MCF 10A (cell line): ENCODE measurements at regions not wholly inside any gene's neighbourhood (a gene's known extent, or its start where the extent isn't known, plus 50 kb on each side); places are given as distances from the start of the nearest gene placed in this dataset.
"Not testable (repeated sequence)": the region's sequence is repeated elsewhere in the genome, so short reads cannot be mapped to it uniquely, and the experiment has no call there.

Experiments used
- BruUV-seq: library from RNA; stranded (reverse); fragments of 400-500 nt; replicated peaks from 2 replicates; lab custom pipeline; 2021; lab: Mats Ljungman, UMichigan
- CTCF ChIA-PET: fragments of 300-600 bp; sonication (Branson Sonifier 250); formaldehyde crosslinking; extraction: SDS; loops from one replicate; lab custom pipeline; 2021; ENCODE audit warnings: antibody characterized with exemption, inconsistent platforms; lab: Yijun Ruan, JAX
- POLR2A ChIA-PET: fragments of 300-600, 350-650 bp; sonication (Branson Sonifier 250); formaldehyde crosslinking; extraction: SDS; loops from one replicate; lab custom pipeline; 2020; ENCODE audit warnings: antibody characterized with exemption, inconsistent platforms; lab: Yijun Ruan, JAX
- DNase-seq: peaks from one replicate; pipeline ENCODE4 v3.0.0-alpha.2; 2018; ENCODE audit not compliant: unreplicated experiment
- H3K27ac Mint-ChIP-seq: one replicate; pipeline ENCODE4 v1.8.0; 2022; ENCODE audit warnings: mild to moderate bottlenecking, low read depth, mixed read lengths; ENCODE audit not compliant: unreplicated experiment
- H3K27me3 Mint-ChIP-seq: one replicate; pipeline ENCODE4 v1.8.0; 2022; ENCODE audit warnings: mixed read lengths; ENCODE audit not compliant: insufficient read depth, unreplicated experiment
- H3K36me3 Mint-ChIP-seq: one replicate; pipeline ENCODE4 v1.8.0; 2022; ENCODE audit warnings: mild to moderate bottlenecking, moderate library complexity, mixed read lengths; ENCODE audit not compliant: insufficient read depth, unreplicated experiment
- H3K4me1 Mint-ChIP-seq: one replicate; pipeline ENCODE4 v1.8.0; 2022; ENCODE audit warnings: mixed read lengths; ENCODE audit not compliant: insufficient read depth, unreplicated experiment
- H3K4me3 Mint-ChIP-seq: one replicate; pipeline ENCODE4 v1.8.0; 2022; ENCODE audit warnings: mild to moderate bottlenecking, moderate library complexity, mixed read lengths; ENCODE audit not compliant: unreplicated experiment
- H3K9me3 Mint-ChIP-seq: one replicate; pipeline ENCODE4 v1.8.0; 2022; ENCODE audit warnings: mixed read lengths; ENCODE audit not compliant: unreplicated experiment
- intact Hi-C: fragments of 100-400 bp; cut with micrococcal nuclease; formaldehyde crosslinking; loops from 2 replicates; pipeline ENCODE4 v1.14.1; 2022

DNA sequence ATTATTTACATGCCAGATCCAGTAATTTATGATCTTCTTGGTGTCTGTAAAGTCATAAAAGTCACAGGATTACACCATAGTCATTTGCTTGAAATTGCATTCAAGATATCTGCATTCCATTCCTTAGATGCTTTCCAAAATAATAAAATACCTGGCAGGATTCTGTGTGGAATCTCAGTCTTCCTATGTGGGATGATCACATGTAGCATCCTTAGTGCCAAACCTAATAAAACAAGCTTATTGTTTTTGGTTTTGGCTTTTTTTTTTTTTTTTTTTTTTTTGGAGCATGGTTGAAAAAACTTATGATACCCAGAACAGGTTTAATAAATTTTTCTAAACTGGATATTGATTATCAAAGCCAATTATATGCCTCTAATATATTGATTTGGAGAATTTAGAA, 74.2 kb upstream of the PLGLB1 start:
- BruUV-seq, H3K9me3 Mint-ChIP-seq, H3K4me1 Mint-ChIP-seq, POLR2A ChIA-PET, intact Hi-C loops, H3K4me3 Mint-ChIP-seq, CTCF ChIA-PET, DNase-seq, H3K27ac Mint-ChIP-seq, H3K27me3 Mint-ChIP-seq, H3K36me3 Mint-ChIP-seq: not testable (repeated sequence)

DNA sequence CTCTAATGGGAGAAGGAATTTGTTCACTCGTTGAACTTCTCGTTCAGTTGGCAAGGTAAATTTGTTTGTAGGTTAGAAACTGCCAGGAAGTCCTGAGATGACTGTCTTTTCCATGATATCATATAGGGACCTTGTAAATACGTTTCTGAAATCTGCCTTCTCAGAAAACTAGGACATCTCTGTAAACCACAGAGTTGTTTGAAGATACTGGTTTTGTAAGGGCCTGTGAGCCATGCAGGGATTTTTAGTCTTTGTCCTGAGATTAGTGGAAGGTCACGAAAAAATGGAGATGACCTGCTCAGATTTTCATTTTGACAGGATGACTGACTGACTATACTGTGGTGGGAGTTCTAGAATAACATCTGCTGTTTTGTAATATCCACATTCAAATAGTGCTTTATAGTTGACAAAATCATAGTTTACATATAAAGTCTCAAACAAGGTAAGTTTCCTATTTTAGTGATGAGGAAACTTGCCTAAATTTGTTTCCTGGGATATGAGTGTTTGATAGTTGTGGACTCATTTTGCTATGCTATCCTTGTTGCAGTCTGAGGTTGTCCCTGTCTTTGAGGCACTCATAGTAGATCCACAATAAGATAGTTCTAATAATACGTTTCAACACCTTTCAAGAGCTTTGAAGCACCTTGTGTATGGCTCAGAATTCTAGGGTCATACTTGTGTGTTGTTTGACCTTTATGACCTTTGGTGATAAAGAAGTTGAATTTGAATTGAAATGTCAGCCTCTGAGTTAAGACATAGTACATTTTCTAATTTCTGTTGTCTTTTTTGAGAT, 107.3 kb upstream of the PLGLB1 start:
- H3K9me3 Mint-ChIP-seq, POLR2A ChIA-PET: not testable (repeated sequence)

DNA sequence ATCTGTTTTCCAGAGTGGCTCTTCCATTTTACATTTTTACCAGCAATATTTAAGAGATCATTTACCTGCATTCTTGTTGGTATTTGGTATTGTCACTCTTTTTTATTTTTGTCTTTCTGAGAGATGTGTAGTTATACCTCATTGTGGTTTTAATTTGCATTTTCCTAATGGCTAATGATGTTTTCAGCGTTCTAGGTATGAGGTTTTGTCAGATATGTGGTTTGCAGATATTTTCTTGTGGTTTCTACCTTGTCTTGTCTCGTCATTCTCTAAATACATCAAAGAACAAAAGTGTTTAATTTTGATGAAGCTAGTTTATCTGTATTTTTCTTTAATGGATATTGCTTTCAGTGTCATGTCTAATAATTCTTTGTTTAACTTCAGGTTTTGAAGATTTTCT, 110.9 kb upstream of the PLGLB1 start:
- H3K36me3 Mint-ChIP-seq, H3K4me3 Mint-ChIP-seq, H3K27ac Mint-ChIP-seq, DNase-seq, H3K4me1 Mint-ChIP-seq, H3K9me3 Mint-ChIP-seq, H3K27me3 Mint-ChIP-seq, POLR2A ChIA-PET, CTCF ChIA-PET, BruUV-seq, intact Hi-C loops: not testable (repeated sequence)

More for the DNA sequence above, 107.3 kb upstream of the PLGLB1 start:
- intact Hi-C loops, H3K36me3 Mint-ChIP-seq, H3K4me3 Mint-ChIP-seq, H3K27ac Mint-ChIP-seq, DNase-seq, CTCF ChIA-PET, H3K27me3 Mint-ChIP-seq, BruUV-seq, H3K4me1 Mint-ChIP-seq: not testable (repeated sequence)

DNA sequence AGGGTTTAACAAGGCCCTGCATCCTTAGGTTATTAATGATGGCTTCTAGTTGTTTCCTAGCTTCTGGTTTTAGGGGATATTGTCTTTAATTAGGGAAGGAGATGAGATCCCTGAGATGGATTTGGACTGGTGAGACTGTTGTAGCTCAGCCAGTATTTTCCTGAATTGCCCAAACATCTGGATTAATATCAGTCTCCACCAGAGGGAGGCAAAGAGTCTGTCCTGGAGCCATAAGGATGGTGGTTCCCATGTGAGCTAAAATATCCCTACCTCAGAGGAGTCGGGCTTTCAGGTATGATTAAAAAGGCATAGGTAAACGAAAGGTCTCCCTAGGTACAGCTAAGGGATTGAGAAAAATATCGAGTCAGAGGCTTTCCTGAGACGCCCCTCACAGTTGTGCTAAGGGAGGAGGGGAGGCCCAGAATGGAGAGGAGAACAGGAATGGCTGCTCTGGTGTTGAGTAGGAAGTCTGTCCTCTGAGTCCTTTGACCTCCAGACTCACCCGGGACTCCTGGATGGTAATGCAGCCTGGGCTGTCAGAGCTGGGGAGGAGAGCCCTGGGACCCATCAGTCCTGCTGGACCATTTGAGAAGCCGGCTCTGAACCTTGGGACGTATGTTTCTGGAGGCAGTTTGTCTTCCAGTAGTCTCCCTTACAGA, 130.3 kb upstream of the PLGLB1 start:
- H3K27me3 Mint-ChIP-seq, H3K4me3 Mint-ChIP-seq, DNase-seq, H3K4me1 Mint-ChIP-seq, H3K27ac Mint-ChIP-seq, POLR2A ChIA-PET, CTCF ChIA-PET, H3K9me3 Mint-ChIP-seq, BruUV-seq, H3K36me3 Mint-ChIP-seq, intact Hi-C loops: not testable (repeated sequence)

DNA sequence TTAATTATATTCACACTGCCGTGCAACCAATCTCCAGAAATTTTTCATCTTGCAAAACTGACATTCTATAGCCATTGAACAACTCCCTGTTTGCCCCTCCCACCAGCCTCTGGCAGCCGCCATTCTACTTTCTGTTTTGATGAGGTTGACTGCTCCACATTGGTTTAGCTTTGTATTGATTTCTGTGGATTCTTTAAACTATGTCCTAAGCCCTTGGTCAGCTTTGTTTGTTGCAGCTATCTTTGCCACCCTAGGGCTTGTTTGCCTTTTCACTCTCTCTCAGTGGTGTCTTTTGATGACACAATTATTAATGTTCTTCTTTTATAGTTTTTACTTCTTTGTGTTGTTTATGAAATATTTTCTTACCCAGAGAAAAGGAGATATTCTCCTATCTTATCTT, 152.8 kb upstream of the PLGLB1 start:
- POLR2A ChIA-PET, H3K9me3 Mint-ChIP-seq, H3K4me3 Mint-ChIP-seq, H3K27ac Mint-ChIP-seq, H3K27me3 Mint-ChIP-seq, CTCF ChIA-PET, intact Hi-C loops, BruUV-seq, H3K4me1 Mint-ChIP-seq, H3K36me3 Mint-ChIP-seq, DNase-seq: not testable (repeated sequence)

- POLR2A ChIA-PET, CTCF ChIA-PET, H3K4me1 Mint-ChIP-seq, H3K27me3 Mint-ChIP-seq, BruUV-seq, H3K36me3 Mint-ChIP-seq, DNase-seq, H3K27ac Mint-ChIP-seq, H3K4me3 Mint-ChIP-seq, intact Hi-C loops, H3K9me3 Mint-ChIP-seq: not testable (repeated sequence)
These were observed 161.7 kb upstream of the PLGLB1 start for GRCh38 chr2:87183373-87183772.

DNA sequence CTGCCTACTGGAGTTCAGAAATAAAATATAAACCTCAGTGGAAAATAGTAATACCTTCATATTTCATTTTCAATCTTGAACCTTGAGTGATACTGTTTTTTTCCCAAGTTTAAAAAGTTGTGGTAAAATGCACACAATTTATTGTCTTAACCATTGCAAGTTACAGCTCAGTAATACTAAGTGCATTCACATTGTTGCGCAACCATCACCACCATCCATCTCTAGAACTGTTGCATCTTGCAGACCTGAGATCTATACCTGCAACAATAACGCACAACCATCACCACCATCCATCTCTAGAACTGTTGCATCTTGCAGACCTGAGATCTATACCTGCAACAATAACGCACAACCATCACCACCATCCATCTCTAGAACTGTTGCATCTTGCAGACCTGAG, 162.6 kb upstream of the PLGLB1 start:
- CTCF ChIA-PET, H3K27me3 Mint-ChIP-seq, intact Hi-C loops, POLR2A ChIA-PET, H3K4me3 Mint-ChIP-seq, H3K36me3 Mint-ChIP-seq, BruUV-seq, H3K9me3 Mint-ChIP-seq, DNase-seq, H3K4me1 Mint-ChIP-seq, H3K27ac Mint-ChIP-seq: not testable (repeated sequence)

DNA sequence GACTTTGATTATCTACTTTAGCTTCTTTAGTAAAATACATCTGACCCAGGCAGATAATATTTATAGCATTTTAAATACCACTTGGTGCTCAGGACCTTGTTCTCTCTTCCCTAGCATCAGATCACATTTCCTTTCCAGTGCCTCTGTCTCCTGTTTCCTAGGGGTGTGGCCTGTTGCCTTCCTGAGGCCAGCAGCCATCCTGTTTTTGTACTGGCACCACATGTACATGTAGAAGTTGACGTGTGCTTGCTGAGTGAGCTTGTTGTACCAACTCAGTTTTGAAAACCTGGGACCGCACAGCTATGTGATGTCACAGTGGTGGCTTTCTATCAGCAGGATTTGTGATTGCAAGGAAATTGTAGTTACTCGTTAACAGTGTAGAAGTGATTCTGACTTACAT, 167.6 kb upstream of the PLGLB1 start:
- POLR2A ChIA-PET, H3K9me3 Mint-ChIP-seq, H3K36me3 Mint-ChIP-seq, intact Hi-C loops, H3K27ac Mint-ChIP-seq, CTCF ChIA-PET, H3K27me3 Mint-ChIP-seq, H3K4me3 Mint-ChIP-seq, H3K4me1 Mint-ChIP-seq, DNase-seq, BruUV-seq: not testable (repeated sequence)

GRCh38 chr2:87193336-87193735, 171.7 kb upstream of the PLGLB1 start:
- intact Hi-C loops, H3K4me3 Mint-ChIP-seq, H3K27me3 Mint-ChIP-seq, H3K27ac Mint-ChIP-seq, POLR2A ChIA-PET, H3K9me3 Mint-ChIP-seq, H3K4me1 Mint-ChIP-seq, DNase-seq, H3K36me3 Mint-ChIP-seq, BruUV-seq, CTCF ChIA-PET: not testable (repeated sequence)
